ENCODE measurements at regions not wholly inside any gene's neighbourhood (a gene's known extent, or its start where the extent isn't known, plus 50 kb on each side); places are given as distances from the start of the nearest gene placed in this dataset.

DNA sequence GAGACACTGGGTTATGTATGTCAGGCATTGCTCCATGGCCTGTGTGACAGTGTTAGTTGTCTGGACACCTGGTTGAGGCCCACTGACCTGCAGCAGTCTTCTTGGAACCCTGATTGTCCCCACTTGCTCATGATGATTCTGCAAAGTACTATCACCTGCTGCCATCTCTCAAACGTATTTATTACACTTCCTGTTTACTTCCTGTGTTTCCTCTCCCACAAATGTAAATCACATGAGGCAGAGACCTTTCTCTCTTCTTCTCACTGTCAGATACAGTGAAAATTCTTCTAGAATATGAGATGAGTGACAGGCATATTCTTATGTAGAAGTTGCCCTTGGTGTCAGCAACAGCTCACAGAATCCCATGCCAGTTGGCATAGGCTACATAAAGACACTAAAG, 186.9 kb upstream of the CNTN1 start:
- TF ChIP-seq ZNF331 (CRISPR knock-in tag; IDR thresholded peaks at IDR 0.05; ENCODE audit: low read depth) (no peak), EZH2 (IDR thresholded peaks at IDR 0.05; ENCODE audit: low read depth, unreplicated experiment) (no peak), CREB1 (CRISPR knock-in tag; IDR thresholded peaks at IDR 0.05; ENCODE audit: low read depth) (no peak), JUNB (IDR thresholded peaks at IDR 0.05; ENCODE audit: unreplicated experiment) (no peak), ZNF114 (CRISPR knock-in tag; IDR thresholded peaks at IDR 0.05) (no peak), EZH2phosphoT487 (IDR thresholded peaks at IDR 0.05; ENCODE audit: unreplicated experiment) (no peak), POLR2AphosphoS5 (IDR thresholded peaks at IDR 0.05; ENCODE audit: low read depth) (no peak), NANOG (IDR thresholded peaks at IDR 0.05; ENCODE audit: borderline replicate concordance) (no peak)
- TF ChIP-seq, protein P1, sequence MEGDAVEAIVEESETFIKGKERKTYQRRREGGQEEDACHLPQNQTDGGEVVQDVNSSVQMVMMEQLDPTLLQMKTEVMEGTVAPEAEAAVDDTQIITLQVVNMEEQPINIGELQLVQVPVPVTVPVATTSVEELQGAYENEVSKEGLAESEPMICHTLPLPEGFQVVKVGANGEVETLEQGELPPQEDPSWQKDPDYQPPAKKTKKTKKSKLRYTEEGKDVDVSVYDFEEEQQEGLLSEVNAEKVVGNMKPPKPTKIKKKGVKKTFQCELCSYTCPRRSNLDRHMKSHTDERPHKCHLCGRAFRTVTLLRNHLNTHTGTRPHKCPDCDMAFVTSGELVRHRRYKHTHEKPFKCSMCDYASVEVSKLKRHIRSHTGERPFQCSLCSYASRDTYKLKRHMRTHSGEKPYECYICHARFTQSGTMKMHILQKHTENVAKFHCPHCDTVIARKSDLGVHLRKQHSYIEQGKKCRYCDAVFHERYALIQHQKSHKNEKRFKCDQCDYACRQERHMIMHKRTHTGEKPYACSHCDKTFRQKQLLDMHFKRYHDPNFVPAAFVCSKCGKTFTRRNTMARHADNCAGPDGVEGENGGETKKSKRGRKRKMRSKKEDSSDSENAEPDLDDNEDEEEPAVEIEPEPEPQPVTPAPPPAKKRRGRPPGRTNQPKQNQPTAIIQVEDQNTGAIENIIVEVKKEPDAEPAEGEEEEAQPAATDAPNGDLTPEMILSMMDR (conservative IDR thresholded peaks at IDR 0.05; ENCODE audit: low read depth in 2 of 2): no peak
- TF ChIP-seq, protein P2, sequence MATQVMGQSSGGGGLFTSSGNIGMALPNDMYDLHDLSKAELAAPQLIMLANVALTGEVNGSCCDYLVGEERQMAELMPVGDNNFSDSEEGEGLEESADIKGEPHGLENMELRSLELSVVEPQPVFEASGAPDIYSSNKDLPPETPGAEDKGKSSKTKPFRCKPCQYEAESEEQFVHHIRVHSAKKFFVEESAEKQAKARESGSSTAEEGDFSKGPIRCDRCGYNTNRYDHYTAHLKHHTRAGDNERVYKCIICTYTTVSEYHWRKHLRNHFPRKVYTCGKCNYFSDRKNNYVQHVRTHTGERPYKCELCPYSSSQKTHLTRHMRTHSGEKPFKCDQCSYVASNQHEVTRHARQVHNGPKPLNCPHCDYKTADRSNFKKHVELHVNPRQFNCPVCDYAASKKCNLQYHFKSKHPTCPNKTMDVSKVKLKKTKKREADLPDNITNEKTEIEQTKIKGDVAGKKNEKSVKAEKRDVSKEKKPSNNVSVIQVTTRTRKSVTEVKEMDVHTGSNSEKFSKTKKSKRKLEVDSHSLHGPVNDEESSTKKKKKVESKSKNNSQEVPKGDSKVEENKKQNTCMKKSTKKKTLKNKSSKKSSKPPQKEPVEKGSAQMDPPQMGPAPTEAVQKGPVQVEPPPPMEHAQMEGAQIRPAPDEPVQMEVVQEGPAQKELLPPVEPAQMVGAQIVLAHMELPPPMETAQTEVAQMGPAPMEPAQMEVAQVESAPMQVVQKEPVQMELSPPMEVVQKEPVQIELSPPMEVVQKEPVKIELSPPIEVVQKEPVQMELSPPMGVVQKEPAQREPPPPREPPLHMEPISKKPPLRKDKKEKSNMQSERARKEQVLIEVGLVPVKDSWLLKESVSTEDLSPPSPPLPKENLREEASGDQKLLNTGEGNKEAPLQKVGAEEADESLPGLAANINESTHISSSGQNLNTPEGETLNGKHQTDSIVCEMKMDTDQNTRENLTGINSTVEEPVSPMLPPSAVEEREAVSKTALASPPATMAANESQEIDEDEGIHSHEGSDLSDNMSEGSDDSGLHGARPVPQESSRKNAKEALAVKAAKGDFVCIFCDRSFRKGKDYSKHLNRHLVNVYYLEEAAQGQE (IDR thresholded peaks at IDR 0.05; ENCODE audit: unreplicated experiment): no peak

All from GM23338 (cell line).